H9 (cell line): ENCODE measurements at regions not wholly inside any gene's neighbourhood (a gene's known extent, or its start where the extent isn't known, plus 50 kb on each side); places are given as distances from the start of the nearest gene placed in this dataset.

ENCODE experiments used
- DNase-seq: peaks from one replicate; pipeline ENCODE4 v3.0.0-alpha.2; 2017
- H2AFZ ChIP-seq: one replicate; pipeline ENCODE4 v1.6.1; 2013; ENCODE audit warnings: mild to moderate bottlenecking, low read length, control low read depth, moderate library complexity
- H2AK5ac ChIP-seq: 2 replicates; pipeline ENCODE4 v1.6.1; 2013; ENCODE audit warnings: low read length, control low read depth, mixed read lengths; ENCODE audit not compliant: insufficient read length
- H2BK120ac ChIP-seq: one replicate; pipeline ENCODE4 v1.6.1; 2013; ENCODE audit warnings: low read depth, mild to moderate bottlenecking, low read length, control low read depth, inconsistent platforms; ENCODE audit not compliant: poor library complexity, severe bottlenecking
- H2BK12ac ChIP-seq: 2 replicates; pipeline ENCODE4 v1.6.1; 2013; ENCODE audit warnings: low read length, control low read depth, mixed read lengths, low read depth; ENCODE audit not compliant: insufficient read length
- H2BK15ac ChIP-seq: 2 replicates; pipeline ENCODE4 v1.6.1; 2013; ENCODE audit warnings: low read depth, low read length, control low read depth
- H2BK20ac ChIP-seq: one replicate; pipeline ENCODE4 v1.6.1; 2013; ENCODE audit warnings: low read depth, mild to moderate bottlenecking, low read length, control low read depth, inconsistent platforms; ENCODE audit not compliant: poor library complexity, severe bottlenecking
- H2BK5ac ChIP-seq: 2 replicates; pipeline ENCODE4 v1.6.1; 2013; ENCODE audit warnings: low read length, control low read depth, mixed read lengths; ENCODE audit not compliant: insufficient read length
- H3K14ac ChIP-seq: 2 replicates; pipeline ENCODE4 v1.6.1; 2013; ENCODE audit warnings: low read length, control low read depth; ENCODE audit not compliant: insufficient read depth
- H3K18ac ChIP-seq: 2 replicates; pipeline ENCODE4 v1.6.1; 2013; ENCODE audit warnings: low read depth, mild to moderate bottlenecking, mixed read lengths, low read length, control low read depth; ENCODE audit not compliant: insufficient read length
- H3K23ac ChIP-seq: 2 replicates; pipeline ENCODE4 v1.6.1; 2013; ENCODE audit warnings: low read length, control low read depth, mixed read lengths, low read depth; ENCODE audit not compliant: insufficient read length
- H3K23me2 ChIP-seq: 2 replicates; pipeline ENCODE4 v1.6.1; 2013; ENCODE audit warnings: low read depth, mild to moderate bottlenecking, mixed read lengths, low read length, control low read depth; ENCODE audit not compliant: insufficient read length, poor library complexity, severe bottlenecking
- H3K27ac ChIP-seq: 2 replicates; pipeline ENCODE4 v1.5.1; 2013; ENCODE audit warnings: low read length, control low read depth, mixed read lengths, low read depth; ENCODE audit not compliant: insufficient read length
- H3K27me3 ChIP-seq: 2 replicates; pipeline ENCODE4 v1.6.1; 2013; ENCODE audit warnings: low read length, control low read depth, inconsistent platforms; ENCODE audit not compliant: insufficient read depth
- H3K4ac ChIP-seq: 2 replicates; pipeline ENCODE4 v1.6.1; 2013; ENCODE audit warnings: low read depth, mild to moderate bottlenecking, control low read depth, inconsistent platforms, low read length, moderate library complexity
- H3K4me1 ChIP-seq: 2 replicates; pipeline ENCODE4 v1.6.1; 2013; ENCODE audit warnings: low read length, control low read depth, inconsistent platforms; ENCODE audit not compliant: insufficient read depth
- H3K4me2 ChIP-seq: 2 replicates; pipeline ENCODE4 v1.6.1; 2013; ENCODE audit warnings: low read length, control low read depth, mixed read lengths; ENCODE audit not compliant: insufficient read length, insufficient read depth
- H3K56ac ChIP-seq: 2 replicates; pipeline ENCODE4 v1.6.1; 2013; ENCODE audit warnings: low read depth, mild to moderate bottlenecking, mixed read lengths, low read length, control low read depth; ENCODE audit not compliant: insufficient read length
- H3K79me1 ChIP-seq: 2 replicates; pipeline ENCODE4 v1.6.1; 2013; ENCODE audit warnings: low read depth, mild to moderate bottlenecking, moderate library complexity, low read length, control low read depth, inconsistent platforms; ENCODE audit not compliant: insufficient read depth, poor library complexity, severe bottlenecking
- H3K79me2 ChIP-seq: 2 replicates; pipeline ENCODE4 v1.6.1; 2013; ENCODE audit warnings: low read length, control low read depth, inconsistent platforms; ENCODE audit not compliant: insufficient read depth
- H3K9ac ChIP-seq: 2 replicates; pipeline ENCODE4 v1.6.1; 2013; ENCODE audit warnings: low read length, control low read depth, mixed read lengths; ENCODE audit not compliant: insufficient read length; ENCODE audit errors: extremely low read depth
- H3K9me3 ChIP-seq: one replicate; pipeline ENCODE4 v1.6.1; 2013; ENCODE audit warnings: low read depth, low read length, inconsistent platforms; ENCODE audit not compliant: control insufficient read depth
- H3T11ph ChIP-seq: one replicate; pipeline ENCODE4 v1.6.1; 2013; ENCODE audit warnings: mild to moderate bottlenecking, low read length, control low read depth, inconsistent platforms
- H4K20me1 ChIP-seq: one replicate; pipeline ENCODE4 v1.6.1; 2013; ENCODE audit not compliant: control insufficient read depth, insufficient read length, insufficient read depth
- H4K5ac ChIP-seq: 2 replicates; pipeline ENCODE4 v1.6.1; 2013; ENCODE audit warnings: low read depth, mild to moderate bottlenecking, mixed read lengths, low read length, control low read depth; ENCODE audit not compliant: insufficient read length
- H4K8ac ChIP-seq: replicated peaks from 2 replicates; pipeline ENCODE4 v1.6.1; 2013; ENCODE audit warnings: low read length, control low read depth, mixed read lengths, low read depth; ENCODE audit not compliant: insufficient read length
- H4K91ac ChIP-seq: 2 replicates; pipeline ENCODE4 v1.6.1; 2013; ENCODE audit warnings: low read depth, mild to moderate bottlenecking, moderate library complexity, mixed read lengths, low read length, control low read depth; ENCODE audit not compliant: insufficient read length
- H3K27ac Mint-ChIP-seq, 3 experiments: 2 replicates in 2 of 3; 3 replicates in 1 of 3; pipeline ENCODE4 v1.8.0; 2020 to 2021; ENCODE audit warnings: mixed read lengths in 3 of 3, mild to moderate bottlenecking in 1 of 3, moderate library complexity in 1 of 3
- H3K27me3 Mint-ChIP-seq: 2 replicates; pipeline ENCODE4 v1.8.0; 2021; ENCODE audit warnings: low read depth, mild to moderate bottlenecking, moderate library complexity, mixed read lengths
- H3K36me3 Mint-ChIP-seq, 3 experiments: 2 replicates in 2 of 3; 3 replicates in 1 of 3; pipeline ENCODE4 v1.8.0; 2020 to 2021; ENCODE audit warnings: low read depth in 3 of 3, mixed read lengths in 3 of 3; ENCODE audit not compliant: insufficient read depth in 1 of 3
- H3K4me1 Mint-ChIP-seq, 2 experiments: 2 replicates each; pipeline ENCODE4 v1.8.0; 2020; ENCODE audit warnings: mixed read lengths in 2 of 2
- H3K4me3 Mint-ChIP-seq, 2 experiments: 2 replicates in 1 of 2; 3 replicates in 1 of 2; pipeline ENCODE4 v1.8.0; 2020 to 2021; ENCODE audit warnings: mild to moderate bottlenecking in 2 of 2, mixed read lengths in 2 of 2, moderate library complexity in 1 of 2
- H3K9me3 Mint-ChIP-seq, 2 experiments: 2 replicates in 1 of 2; 3 replicates in 1 of 2; pipeline ENCODE4 v1.8.0; 2020; ENCODE audit warnings: mild to moderate bottlenecking in 2 of 2, mixed read lengths in 2 of 2, moderate library complexity in 1 of 2
- CTCF ChIP-seq: fragments of 200-600 bp; sonication (generic); conservative IDR thresholded peaks from 3 replicates; pipeline ENCODE4 v1.8.0; 2021; ENCODE audit warnings: antibody characterized with exemption, mild to moderate bottlenecking
- WGBS: extraction: QIAGEN DNeasy Blood & Tissue Kit; methylation state at CpG from one replicate; pipeline ENCODE4 v1.1.7; 2013; ENCODE audit warnings: missing lambda C conversion rate, low lambda C conversion rate, mixed read lengths; ENCODE audit not compliant: insufficient read length; ENCODE audit errors: extremely low coverage; 5-methylcytosine and 5-hydroxymethylcytosine counted together

- peaks cover 0 to 2% of the 10 kb centered on the region in 2 experiments; a peak in 2 of 5 replicates for H3K9me3 Mint-ChIP-seq
- Histone ChIP-seq H2AK5ac (no peak overlapping the region), H3K18ac (no peak overlapping the region), H3K23me2 (no peaks in the 10 kb centered on the region), H3K4me1 (no peaks in the 10 kb centered on the region), H3K14ac (no peak overlapping the region), H3K27me3 (no peaks in the 10 kb centered on the region), H3K79me1 (no peaks in the 10 kb centered on the region), H2BK15ac (no peak overlapping the region), H3K79me2 (no peaks in the 10 kb centered on the region), H2BK120ac (no peak overlapping the region), H3K9me3 (no peaks in the 10 kb centered on the region), H2BK12ac (no peak overlapping the region), H3T11ph (no peak overlapping the region), H3K4me2 (no peak overlapping the region), H4K91ac (no peak overlapping the region), H3K23ac (no peak overlapping the region), H4K5ac (no peak overlapping the region), H4K8ac (no peak overlapping the region), H3K56ac (no peak overlapping the region), H2AFZ (no peak overlapping the region), H3K9ac (no peak overlapping the region), H2BK5ac (no peak overlapping the region), H3K27ac (no peak overlapping the region), H4K20me1 (no peaks in the 10 kb centered on the region), H3K4ac (no peak overlapping the region), H2BK20ac (no peak overlapping the region)
- no peaks in the 10 kb centered on the region for H3K36me3 Mint-ChIP-seq
- H3K27ac Mint-ChIP-seq = no peak overlapping the region
- WGBS = no CpG with 5 or more reads among the region's 5 CpGs
- no peak for DNase-seq
- H3K4me3 Mint-ChIP-seq = no peak overlapping the region
- no peak for TF ChIP-seq CTCF
- no peaks in the 10 kb centered on the region for H3K4me1 Mint-ChIP-seq
- H3K27me3 Mint-ChIP-seq = peaks cover 18% of the 10 kb centered on the region
These were observed 769.1 kb downstream of the NCAM2 start for GRCh38 chr21:21767276-21767675.
